H1 (cell line): ENCODE measurements at regions not wholly inside any gene's neighbourhood (a gene's known extent, or its start where the extent isn't known, plus 50 kb on each side); places are given as distances from the start of the nearest gene placed in this dataset.

Source experiments
- CTCF ChIA-PET: fragments of 300-600 bp; sonication (Branson Sonifier 250); formaldehyde crosslinking; loops from one replicate; lab custom pipeline; 2021; ENCODE audit not compliant: partially characterized antibody; lab: Charles Lee
- POLR2A ChIA-PET: fragments of 300-600 bp; sonication (Branson Sonifier 250); formaldehyde crosslinking; loops from one replicate; lab custom pipeline; 2021; ENCODE audit warnings: inconsistent platforms; ENCODE audit not compliant: partially characterized antibody; lab: Charles Lee
- DNase-seq, 2 experiments: peaks; one replicate each; pipeline versions ENCODE4 v3.0.0 to v3.0.0-alpha.2; 2010 to 2022; ENCODE audit warnings: low spot score in 2 of 2, low read depth in 1 of 2, mixed read lengths in 1 of 2
- FAIRE-seq: peaks from 2 replicates; lab custom pipeline; 2011; peaks lifted over from hg19 to GRCh38; lab: Jason Lieb, UNC
- H2AFZ ChIP-seq: 2 replicates; pipeline ENCODE4 v1.8.1; 2012; ENCODE audit warnings: low read length, inconsistent platforms
- H2AK5ac ChIP-seq: 2 replicates; pipeline ENCODE4 v1.6.1; 2013; ENCODE audit warnings: low read depth, low read length
- H2BK120ac ChIP-seq: replicated peaks from 2 replicates; pipeline ENCODE3; 2013; ENCODE audit warnings: low read depth, low read length, inconsistent platforms
- H2BK12ac ChIP-seq: 2 replicates; pipeline ENCODE4 v1.6.1; 2013; ENCODE audit warnings: low read depth, low read length
- H2BK15ac ChIP-seq: 2 replicates; pipeline ENCODE4 v1.6.1; 2013; ENCODE audit warnings: low read length
- H2BK20ac ChIP-seq: 2 replicates; pipeline ENCODE4 v1.6.1; 2013; ENCODE audit warnings: low read length
- H2BK5ac ChIP-seq: 2 replicates; pipeline ENCODE4 v1.6.1; 2013; ENCODE audit warnings: low read depth, low read length
- H3K14ac ChIP-seq: 2 replicates; pipeline ENCODE4 v1.6.1; 2013; ENCODE audit warnings: inconsistent platforms; ENCODE audit not compliant: insufficient read length
- H3K18ac ChIP-seq: 2 replicates; pipeline ENCODE4 v1.6.1; 2013; ENCODE audit warnings: low read length; ENCODE audit errors: extremely low read depth
- H3K23ac ChIP-seq: 2 replicates; pipeline ENCODE4 v1.6.1; 2013; ENCODE audit warnings: inconsistent platforms; ENCODE audit not compliant: insufficient read length
- H3K23me2 ChIP-seq: 2 replicates; pipeline ENCODE4 v1.6.1; 2013; ENCODE audit warnings: low read depth, low read length
- H3K27ac ChIP-seq: 2 replicates; pipeline ENCODE4 v1.6.1; 2011; ENCODE audit warnings: low read depth, low read length, inconsistent platforms
- H3K27me3 ChIP-seq, 4 experiments: replicated peaks in 1 of 4; 1 replicate in 1 of 4; 2 replicates in 3 of 4; pipeline versions ENCODE4 v1.6.1 to v1.8.1; 2011 to 2013; ENCODE audit warnings: low read length in 3 of 4, mild to moderate bottlenecking in 3 of 4, inconsistent platforms in 2 of 4, mixed read lengths in 2 of 4, moderate library complexity in 1 of 4; ENCODE audit not compliant: control insufficient read depth in 3 of 4, insufficient read depth in 3 of 4; ENCODE audit errors: extremely low read depth in 1 of 4
- H3K36me3 ChIP-seq, 4 experiments: 2 replicates each; pipeline versions ENCODE4 v1.6.1 to v1.8.1; 2011 to 2013; ENCODE audit warnings: mild to moderate bottlenecking in 4 of 4, low read length in 3 of 4, moderate library complexity in 2 of 4, control low read depth in 1 of 4, inconsistent platforms in 1 of 4; ENCODE audit not compliant: insufficient read depth in 4 of 4, control insufficient read depth in 2 of 4
- H3K4ac ChIP-seq: replicated peaks from 2 replicates; pipeline ENCODE3; 2013; ENCODE audit warnings: low read length, low read depth, mixed read lengths, inconsistent platforms; ENCODE audit not compliant: insufficient read length
- H3K4me1 ChIP-seq, 4 experiments: replicated peaks in 1 of 4; 1 replicate in 1 of 4; 2 replicates in 3 of 4; pipeline versions ENCODE4 v1.6.1 to v1.8.1; 2011 to 2013; ENCODE audit warnings: low read length in 3 of 4, inconsistent platforms in 2 of 4, mixed read lengths in 1 of 4; ENCODE audit not compliant: insufficient read depth in 4 of 4, control insufficient read depth in 3 of 4
- H3K4me2 ChIP-seq, 2 experiments: 2 replicates each; pipeline versions ENCODE4 v1.6.1 to v1.8.1; 2011 to 2013; ENCODE audit warnings: low read depth in 2 of 2, low read length in 2 of 2, control low read depth in 1 of 2, inconsistent platforms in 1 of 2, mild to moderate bottlenecking in 1 of 2; ENCODE audit not compliant: insufficient read depth in 1 of 2
- H3K4me3 ChIP-seq, 4 experiments: fragments of 200-600, 300-600 bp in 1 of 4; sonication (generic), shearing (Covaris generic), sonication (Bioruptor Twin) in 1 of 4; 2 replicates each; pipeline versions ENCODE4 v1.5.1 to v1.8.1; 2011 to 2016; ENCODE audit warnings: low read length in 4 of 4, low read depth in 3 of 4, control low read depth in 2 of 4, inconsistent platforms in 2 of 4, mild to moderate bottlenecking in 2 of 4, mixed read lengths in 1 of 4, moderate library complexity in 1 of 4; ENCODE audit not compliant: insufficient read depth in 2 of 4; ENCODE audit errors: extremely low read depth in 1 of 4
- H3K56ac ChIP-seq: replicated peaks from 2 replicates; pipeline ENCODE3; 2013; ENCODE audit warnings: low read depth, mild to moderate bottlenecking, mixed read lengths, low read length, inconsistent platforms; ENCODE audit not compliant: insufficient read length
- H3K79me1 ChIP-seq: 2 replicates; pipeline ENCODE4 v1.6.1; 2013; ENCODE audit warnings: low read depth, low read length, control low read depth
- H3K79me2 ChIP-seq, 2 experiments: 2 replicates each; pipeline versions ENCODE4 v1.6.1 to v1.8.1; 2012 to 2013; ENCODE audit warnings: low read length in 2 of 2, mild to moderate bottlenecking in 2 of 2, inconsistent platforms in 1 of 2; ENCODE audit not compliant: insufficient read depth in 2 of 2, control insufficient read depth in 1 of 2
- H3K9ac ChIP-seq, 4 experiments: replicated peaks in 1 of 4; 1 replicate in 1 of 4; 2 replicates in 3 of 4; pipeline versions ENCODE4 v1.6.1 to v1.8.1; 2011 to 2013; ENCODE audit warnings: low read depth in 3 of 4, low read length in 3 of 4, control low read depth in 2 of 4, mild to moderate bottlenecking in 2 of 4, moderate library complexity in 2 of 4, inconsistent platforms in 1 of 4; ENCODE audit errors: extremely low read depth in 1 of 4
- H3K9me3 ChIP-seq, 2 experiments: 2 replicates each; pipeline versions ENCODE4 v1.6.1 to v1.8.1; 2012 to 2013; ENCODE audit warnings: mild to moderate bottlenecking in 2 of 2, moderate library complexity in 2 of 2, control low read depth in 1 of 2, inconsistent platforms in 1 of 2, low read depth in 1 of 2, low read length in 1 of 2, mixed read lengths in 1 of 2; ENCODE audit not compliant: insufficient read depth in 2 of 2
- H4K20me1 ChIP-seq, 2 experiments: replicated peaks in 1 of 2; 2 replicates each; pipeline versions ENCODE3 to v1.8.1; 2011 to 2013; ENCODE audit warnings: inconsistent platforms in 2 of 2, low read length in 2 of 2, mild to moderate bottlenecking in 1 of 2; ENCODE audit not compliant: insufficient read depth in 2 of 2, control insufficient read depth in 1 of 2
- H4K5ac ChIP-seq: 2 replicates; pipeline ENCODE4 v1.6.1; 2013; ENCODE audit warnings: low read length, low read depth, mixed read lengths, inconsistent platforms; ENCODE audit not compliant: insufficient read length
- H4K8ac ChIP-seq: 2 replicates; pipeline ENCODE4 v1.8.0; 2013; ENCODE audit warnings: mild to moderate bottlenecking, moderate library complexity, low read length, inconsistent platforms; ENCODE audit not compliant: insufficient read depth; ENCODE audit errors: extremely low read depth
- H4K91ac ChIP-seq: replicated peaks from 2 replicates; pipeline ENCODE3; 2013; ENCODE audit warnings: low read length, mixed read lengths, inconsistent platforms; ENCODE audit not compliant: insufficient read length
- CEBPB ChIP-seq: IDR thresholded peaks from 2 replicates; pipeline ENCODE4 v1.6.1; 2012; ENCODE audit warnings: low read depth, low read length
- WGBS, 2 experiments: shearing (Covaris generic) in 1 of 2; methylation state at CpG; one replicate each; pipeline versions ENCODE4 v1.1.6 to v1.1.7; 2013 to 2015; ENCODE audit warnings: low lambda C conversion rate in 2 of 2, mixed read lengths in 2 of 2, inconsistent platforms in 1 of 2, low coverage in 1 of 2, missing lambda C conversion rate in 1 of 2; ENCODE audit not compliant: insufficient replicate concordance in 2 of 2, insufficient coverage in 1 of 2, insufficient read length in 1 of 2; ENCODE audit errors: extremely low coverage in 1 of 2, missing lambda C conversion rate in 1 of 2; 5-methylcytosine and 5-hydroxymethylcytosine counted together

GRCh38 chr13:80164462-80164861, 176.5 kb downstream of the SPRY2 start:
- no peak overlapping the region for H2BK12ac ChIP-seq
- no peak overlapping the region for H3K4me3 ChIP-seq
- no peak overlapping the region for H4K91ac ChIP-seq
- no peak for TF ChIP-seq CEBPB
- no peak overlapping the region for H2AFZ ChIP-seq
- no peaks in the 10 kb centered on the region for H3K79me1 ChIP-seq
- 81% methylated on average over 5 of the region's 5 CpGs; no CpG with 5 or more reads in 1 of the 2 experiments for WGBS, 2 experiments
- CTCF ChIA-PET: no interaction called here
- no peak overlapping the region for H3K9ac ChIP-seq
- H3K14ac ChIP-seq: no peak overlapping the region
- H3K23ac ChIP-seq: no peak overlapping the region
- no peak overlapping the region for H3K18ac ChIP-seq
- no peaks in the 10 kb centered on the region for H3K4me1 ChIP-seq
- H3K23me2 ChIP-seq: no peaks in the 10 kb centered on the region
- H2AK5ac ChIP-seq: no peak overlapping the region
- DNase-seq: no peak
- no peaks in the 10 kb centered on the region for H3K79me2 ChIP-seq
- H3K27me3 ChIP-seq: no peaks in the 10 kb centered on the region
- no peaks in the 10 kb centered on the region for H4K20me1 ChIP-seq
- H2BK20ac ChIP-seq: no peak overlapping the region
- no peak overlapping the region for H3K27ac ChIP-seq
- H4K8ac ChIP-seq: no peak overlapping the region
- POLR2A ChIA-PET: no interaction called here
- no peaks in the 10 kb centered on the region for H3K36me3 ChIP-seq
- no peak overlapping the region for H3K56ac ChIP-seq
- no peak overlapping the region for H3K4me2 ChIP-seq
- no peak overlapping the region for H4K5ac ChIP-seq
- FAIRE-seq: no peak
- H3K9me3 ChIP-seq: no peaks in the 10 kb centered on the region
- no peak overlapping the region for H3K4ac ChIP-seq
- no peak overlapping the region for H2BK15ac ChIP-seq
- H2BK5ac ChIP-seq: no peak overlapping the region
- H2BK120ac ChIP-seq: no peak overlapping the region
